RPMI8226 (cell line): ENCODE measurements at regions not wholly inside any gene's neighbourhood (a gene's known extent, or its start where the extent isn't known, plus 50 kb on each side); places are given as distances from the start of the nearest gene placed in this dataset.
"Not testable (repeated sequence)": the region's sequence is repeated elsewhere in the genome, so short reads cannot be mapped to it uniquely, and the experiment has no call there.

ENCODE experiments used
- DNase-seq: peaks from one replicate; pipeline ENCODE4 v3.0.0-alpha.2; 2015

DNA sequence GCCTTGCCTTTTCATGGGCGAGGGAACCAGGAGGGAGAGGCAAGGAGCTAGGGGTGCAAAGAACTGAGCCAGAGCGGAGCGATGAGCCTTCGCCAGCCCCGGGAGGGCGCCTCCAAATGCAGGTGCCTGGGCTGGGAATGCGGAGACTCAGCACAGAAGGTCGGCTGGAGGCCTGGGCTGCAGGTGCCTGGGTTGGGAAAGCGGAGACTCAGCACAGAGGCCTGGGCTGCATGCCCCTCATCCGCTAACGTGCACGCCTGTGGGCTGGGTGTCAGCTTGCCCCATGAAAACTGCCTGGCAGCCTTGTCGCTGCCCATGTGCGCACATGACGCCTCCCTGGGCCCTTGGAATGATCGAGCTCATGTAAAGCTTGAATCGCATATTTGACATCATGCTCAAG lies 51.8 kb downstream of the POM121L12 start:
- DNase-seq, result no peak

DNA sequence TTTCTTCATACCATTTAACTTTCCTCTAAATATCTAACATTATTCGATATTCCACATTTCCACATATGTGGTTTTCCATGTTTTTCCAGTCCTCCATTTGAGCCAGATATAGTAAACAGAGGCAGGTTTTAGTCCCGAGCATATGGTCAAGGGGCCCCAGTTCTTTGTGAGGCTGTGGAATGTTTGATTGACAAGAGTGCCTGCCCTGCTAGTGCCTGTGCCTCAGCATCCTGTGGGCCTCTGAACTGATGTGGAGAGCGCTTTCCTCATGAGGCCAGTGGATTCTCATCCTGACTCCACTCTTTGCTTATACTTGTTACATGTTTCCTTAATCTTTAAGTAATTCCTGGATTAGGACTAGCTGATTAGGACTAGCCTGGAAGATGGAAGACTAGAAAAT lies 58.8 kb downstream of the POM121L12 start:
- no peak for DNase-seq

- no peak for DNase-seq
Observed at GRCh38 chr7:53094827-53095226, 59.4 kb downstream of the POM121L12 start.

DNA sequence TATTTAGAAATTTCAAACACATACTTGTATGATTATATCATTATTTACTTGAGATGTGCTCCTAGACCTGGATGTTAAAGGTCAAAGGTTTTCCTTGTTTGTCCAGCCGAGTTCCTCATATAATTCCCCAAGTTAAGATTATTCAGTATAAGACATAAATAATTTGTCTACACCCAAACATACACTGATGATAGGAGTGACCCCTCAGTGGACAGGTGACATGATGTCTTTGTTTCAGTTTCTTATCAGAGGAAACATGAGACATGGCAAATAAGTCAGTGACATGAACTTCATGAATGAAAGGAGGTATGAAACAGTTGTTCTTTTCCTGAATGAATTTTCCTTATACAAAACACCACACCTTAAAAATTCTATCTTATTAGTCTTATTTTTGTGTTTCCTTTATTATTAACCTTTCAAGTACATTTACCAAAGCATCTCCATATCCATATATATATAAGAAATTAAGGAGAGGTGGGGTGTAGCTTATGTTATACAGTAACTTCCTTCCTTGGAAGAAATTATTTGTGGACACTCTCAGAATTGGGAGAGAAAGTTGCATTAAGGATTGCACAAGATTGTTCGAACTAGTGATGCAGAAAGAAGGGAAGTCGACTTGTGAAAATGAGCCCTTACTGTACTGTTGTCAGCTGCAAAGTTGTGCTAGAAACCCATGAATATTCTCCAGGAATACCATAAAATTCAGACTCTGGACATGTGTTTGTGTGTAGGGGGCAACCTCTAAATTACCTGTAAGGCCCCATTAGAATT lies 60.5 kb downstream of the POM121L12 start:
- no peak for DNase-seq

- no peak for DNase-seq
Observed at GRCh38 chr7:53100091-53100490, 64.7 kb downstream of the POM121L12 start.

GRCh38 chr7:53101026-53101425 lies 65.6 kb downstream of the POM121L12 start:
- DNase-seq, result peak; percentile 25

DNA sequence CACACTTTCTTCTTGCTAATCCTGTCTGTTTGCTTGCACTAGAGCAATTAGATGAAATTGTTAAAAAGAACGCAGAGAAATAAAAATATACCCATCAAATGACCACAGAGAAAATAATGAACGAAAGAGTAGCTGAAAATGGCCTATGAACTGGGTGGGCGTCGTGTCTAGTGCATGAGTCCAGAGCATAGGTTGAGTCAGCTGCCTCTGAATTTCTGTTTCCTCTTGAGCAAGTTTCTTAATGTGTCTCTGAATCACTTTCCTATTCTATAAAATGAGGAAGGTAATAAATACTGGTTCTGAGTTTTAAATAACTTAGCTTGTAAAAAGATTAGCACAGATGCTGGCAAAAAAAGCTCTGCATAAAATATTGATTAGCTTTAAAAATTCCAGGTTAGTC lies 75.0 kb downstream of the POM121L12 start:
- no peak for DNase-seq

GRCh38 chr7:53111031-53111430 lies 75.6 kb downstream of the POM121L12 start:
- DNase-seq, result no peak

GRCh38 chr7:53113424-53113823 lies 78.0 kb downstream of the POM121L12 start:
- no peak for DNase-seq

- DNase-seq, result no peak
Observed at GRCh38 chr7:53119514-53119941, 84.1 kb downstream of the POM121L12 start.

- DNase-seq, result no peak
Observed at GRCh38 chr7:53121374-53121773, 85.9 kb downstream of the POM121L12 start.

DNA sequence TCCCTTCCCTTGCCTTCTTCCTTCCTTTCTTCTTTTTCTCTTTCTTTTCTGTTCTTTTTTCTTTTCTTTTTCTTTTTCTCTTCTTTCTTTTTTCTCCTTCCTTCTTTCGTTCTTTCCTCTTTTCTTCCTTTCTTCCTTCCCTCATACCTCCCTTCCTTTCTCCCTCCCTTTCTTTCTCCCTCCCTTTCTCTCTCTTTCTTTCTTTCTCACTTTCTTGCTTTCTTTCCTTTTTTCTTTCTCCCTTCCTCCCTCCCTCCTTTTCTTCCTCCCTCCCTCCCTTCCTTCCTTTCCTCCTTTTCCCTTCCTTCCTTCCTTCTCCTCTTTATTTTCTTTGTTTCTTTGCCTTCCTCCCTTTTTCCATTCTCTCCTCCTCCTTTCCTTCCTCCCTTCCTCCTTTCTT lies 96.3 kb downstream of the POM121L12 start:
- DNase-seq, result no peak

GRCh38 chr7:53151496-53151895 lies 116.1 kb downstream of the POM121L12 start:
- DNase-seq, result no peak

GRCh38 chr7:53187184-53187583 lies 151.8 kb downstream of the POM121L12 start:
- DNase-seq, result not testable (repeated sequence)

DNA sequence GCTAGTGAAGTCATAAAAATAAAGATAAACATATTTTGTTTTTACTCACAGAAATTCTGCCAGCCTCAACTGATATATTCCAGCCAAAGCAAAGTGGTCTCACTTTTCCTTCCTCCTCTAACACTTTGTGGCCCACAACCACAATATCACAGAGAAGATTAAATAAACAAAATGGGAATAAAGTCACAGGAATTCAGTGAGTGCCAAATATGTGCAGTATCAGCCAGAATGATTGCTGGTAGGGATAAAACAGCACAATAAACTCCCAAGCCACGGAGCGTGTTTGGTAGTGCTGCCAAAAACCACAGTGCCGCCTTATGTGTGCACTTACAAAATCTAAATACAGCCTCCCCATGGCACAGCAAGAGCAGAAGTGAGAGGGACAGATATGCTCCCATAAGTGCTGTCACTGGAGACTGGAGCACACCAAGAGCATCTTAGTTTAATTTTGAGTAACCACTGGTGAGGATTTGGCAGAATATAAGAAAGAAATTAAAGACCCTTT lies 155.8 kb downstream of the POM121L12 start:
- DNase-seq, result no peak

DNA sequence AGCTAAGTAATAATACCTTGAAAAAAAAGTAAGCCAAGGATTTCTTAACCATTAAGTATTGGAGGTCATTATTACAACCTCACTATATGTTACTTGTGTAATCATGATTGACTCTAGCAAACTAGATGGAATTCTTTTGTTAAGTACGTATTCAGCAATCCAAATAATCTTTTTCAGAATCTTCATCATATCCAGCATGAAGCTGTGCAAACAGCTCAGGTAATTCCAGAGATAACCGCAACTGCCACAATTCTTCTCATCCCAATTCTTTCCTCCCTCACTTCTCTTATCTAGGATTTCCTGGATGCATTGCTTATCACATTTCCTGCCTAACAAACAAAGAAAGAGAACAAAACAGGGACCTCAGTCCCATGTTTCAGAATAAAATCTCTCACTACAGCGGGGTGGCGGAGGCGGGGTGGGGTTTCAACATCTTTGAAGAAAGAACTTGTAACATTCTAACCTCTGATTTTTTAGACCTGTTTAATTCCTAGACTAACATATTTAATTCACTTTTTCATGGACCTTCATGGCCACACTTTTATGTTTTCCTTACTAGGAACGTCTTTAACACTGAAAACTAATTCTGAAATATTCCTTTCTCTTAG lies 156.5 kb downstream of the POM121L12 start:
- DNase-seq, result no peak

DNA sequence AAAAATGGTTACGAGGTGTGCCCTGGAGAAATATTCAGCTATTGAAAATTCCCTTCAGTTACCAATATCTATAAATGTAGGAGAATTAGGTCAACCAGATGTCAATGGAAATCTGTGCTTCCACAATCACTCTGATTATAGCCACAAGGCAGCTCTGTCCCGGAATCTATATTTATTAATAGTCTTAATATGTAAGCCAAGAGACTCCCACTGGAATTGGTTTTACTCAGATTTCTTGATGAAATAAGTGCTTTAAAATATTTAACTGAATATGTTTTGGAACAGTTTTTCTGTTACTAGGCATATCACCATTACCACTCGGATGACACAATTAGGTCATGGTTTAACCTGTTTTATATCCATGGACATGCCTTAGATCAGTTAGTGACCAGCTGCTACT lies 169.6 kb downstream of the POM121L12 start:
- DNase-seq, result no peak

DNA sequence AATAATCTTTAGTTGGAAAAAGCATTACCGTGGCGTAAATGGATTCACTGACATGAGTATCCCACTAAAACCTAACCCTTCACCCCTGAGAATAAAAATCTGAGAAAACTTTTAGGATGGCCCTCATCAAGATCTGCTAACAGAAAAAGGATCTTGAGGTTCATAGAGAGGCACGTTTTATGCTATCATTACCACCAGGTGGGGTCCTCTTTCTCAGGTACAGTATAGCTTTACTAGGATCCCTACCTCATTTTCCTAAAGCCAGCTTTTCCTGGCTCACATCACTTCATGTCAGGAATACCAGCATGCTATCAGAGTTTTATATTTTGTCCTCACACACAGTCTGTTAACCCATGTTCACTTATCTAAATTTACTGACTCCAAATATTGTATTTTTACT lies 173.7 kb downstream of the POM121L12 start:
- no peak for DNase-seq

DNA sequence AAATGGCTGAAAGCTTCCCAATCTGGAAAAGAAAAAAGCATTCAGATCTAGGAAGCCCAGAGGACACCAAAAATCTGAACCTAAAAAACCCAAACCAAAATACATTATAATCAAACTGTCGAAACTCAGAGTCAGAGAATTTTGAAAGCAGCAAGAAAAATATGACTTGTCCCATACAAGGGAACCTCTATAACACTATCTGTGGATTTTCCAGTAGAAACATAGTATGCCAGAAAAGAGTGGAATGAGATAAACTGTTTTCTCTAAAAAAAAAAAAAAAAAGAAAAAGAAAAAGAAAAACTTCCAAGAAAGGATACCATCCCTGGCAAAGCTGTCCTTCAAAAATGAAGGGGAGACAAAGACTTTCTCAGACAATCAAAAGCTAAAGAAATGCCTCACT lies 179.0 kb downstream of the POM121L12 start:
- DNase-seq, result no peak

DNA sequence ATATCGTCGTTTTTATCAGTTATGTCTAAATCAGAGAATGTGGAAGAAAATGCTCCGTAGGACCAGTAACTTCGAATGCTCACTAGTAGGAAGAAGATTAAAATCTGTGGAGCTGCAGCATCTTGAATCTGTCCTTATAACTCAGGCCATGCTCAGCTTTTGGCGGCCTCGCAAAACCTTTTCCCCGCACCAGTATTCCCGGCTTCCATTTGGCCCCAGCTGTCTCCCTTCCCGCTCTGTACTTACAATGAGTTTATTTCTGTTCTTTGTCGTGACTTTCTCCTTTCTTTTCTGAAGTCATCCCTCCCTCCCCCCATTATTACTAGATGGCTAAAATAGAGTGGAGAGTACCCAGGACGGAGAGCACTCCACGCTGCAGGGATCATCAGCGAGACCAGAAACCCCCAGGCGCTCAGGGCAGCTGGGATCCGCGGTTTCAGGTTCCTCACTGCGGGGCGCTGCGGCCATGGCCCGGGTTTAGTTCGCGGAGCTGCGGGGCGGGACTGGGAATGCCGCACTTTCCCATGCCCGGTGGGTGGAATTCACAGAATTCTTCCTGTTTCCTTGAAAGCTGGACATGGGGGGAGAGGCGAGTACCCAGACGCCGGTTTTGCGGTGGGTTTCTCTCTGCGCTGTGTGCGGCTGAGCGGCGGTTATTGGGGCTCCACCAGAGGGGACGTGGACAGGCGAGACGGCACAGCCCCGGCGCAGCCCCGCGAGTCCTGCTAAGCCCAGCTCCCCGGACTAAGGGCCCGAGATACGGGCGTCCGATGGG lies 183.5 kb downstream of the POM121L12 start:
- no peak for DNase-seq

- peak; percentile 72 for DNase-seq
Observed at GRCh38 chr7:53229202-53229601, 193.8 kb downstream of the POM121L12 start.

GRCh38 chr7:53237344-53237913 lies 202.0 kb downstream of the POM121L12 start:
- no peak for DNase-seq

DNA sequence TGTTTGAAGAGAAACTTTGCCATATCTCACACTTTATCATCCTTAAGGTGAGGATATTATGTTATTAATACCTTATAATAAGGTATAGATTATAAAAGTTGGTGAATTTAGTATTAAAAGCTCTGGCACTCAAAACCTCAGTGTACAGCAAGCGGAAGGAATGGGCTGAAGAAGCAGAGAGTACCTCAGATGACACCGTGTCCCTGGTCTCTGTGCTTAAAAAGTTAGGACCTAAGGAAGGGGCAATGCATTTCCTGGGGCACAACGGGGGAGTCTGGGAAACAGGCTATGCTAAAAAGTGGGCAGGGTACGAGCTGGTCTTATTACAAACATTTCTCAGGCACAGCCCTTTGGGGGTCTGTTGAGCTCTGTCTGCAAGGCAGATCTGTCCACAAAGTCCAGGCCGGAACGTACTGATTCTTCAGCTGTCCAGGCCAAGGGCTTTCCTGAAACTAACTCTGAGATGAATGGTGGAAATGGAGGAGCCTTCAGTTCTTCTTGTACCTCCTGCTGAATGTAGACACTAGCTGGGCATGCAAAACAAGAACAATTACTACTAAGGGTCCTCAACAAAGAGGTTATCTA lies 202.7 kb downstream of the POM121L12 start:
- no peak for DNase-seq
